ENCODE measurements at regions not wholly inside any gene's neighbourhood (a gene's known extent, or its start where the extent isn't known, plus 50 kb on each side); places are given as distances from the start of the nearest gene placed in this dataset.

GRCh38 chr1:60567256-60567655, 493.7 kb upstream of the C1orf87 start:
- DNase-seq (ENCODE audit: low spot score): no peak
- TF ChIP-seq EZH2 (IDR thresholded peaks at IDR 0.05; ENCODE audit: borderline replicate concordance, low read depth, low read length, poor library complexity, severe bottlenecking) (no peak), CTCF (conservative IDR thresholded peaks at IDR 0.05; ENCODE audit: low read depth, low read length) (no peak)
- BruUV-seq (replicated peaks): no TSS peak
- no peak overlapping the region for H3K4me3 ChIP-seq (ENCODE audit: low read depth, low read length, poor library complexity, severe bottlenecking)
- POLR2A ChIA-PET (ENCODE audit: low non-redundant PET): no interaction called here
- H3K9me3 ChIP-seq (ENCODE audit: low read depth, low read length, poor library complexity, severe bottlenecking): no peaks in the 10 kb centered on the region
- no peak overlapping the region for H3K27ac ChIP-seq (ENCODE audit: low read depth, low read length, poor library complexity, severe bottlenecking)
- H3K27me3 ChIP-seq (replicated peaks; ENCODE audit: insufficient read depth, low read depth, low read length, poor library complexity): peaks cover 65% of the 10 kb centered on the region
- no peaks in the 10 kb centered on the region for H3K36me3 ChIP-seq (ENCODE audit: insufficient read depth, low read length, poor library complexity, severe bottlenecking)
- H3K4me1 ChIP-seq (ENCODE audit: insufficient read depth, low read length, poor library complexity, severe bottlenecking): no peaks in the 10 kb centered on the region
- intact Hi-C loops (cut with micrococcal nuclease; ENCODE audit: unreplicated experiment): no loop called here
- CTCF ChIA-PET: no interaction called here

GRCh38 chr1:60564916-60565750, 491.6 kb upstream of the C1orf87 start:
- no peaks in the 10 kb centered on the region for H3K4me1 ChIP-seq (ENCODE audit: insufficient read depth, low read length, poor library complexity, severe bottlenecking)
- intact Hi-C loops (cut with micrococcal nuclease; ENCODE audit: unreplicated experiment): no loop called here
- TF ChIP-seq EZH2 (IDR thresholded peaks at IDR 0.05; ENCODE audit: borderline replicate concordance, low read depth, low read length, poor library complexity, severe bottlenecking) (no peak), CTCF (conservative IDR thresholded peaks at IDR 0.05; ENCODE audit: low read depth, low read length) (no peak)
- no peaks in the 10 kb centered on the region for H3K9me3 ChIP-seq (ENCODE audit: low read depth, low read length, poor library complexity, severe bottlenecking)
- DNase-seq (ENCODE audit: low spot score): no peak
- no peaks in the 10 kb centered on the region for H3K36me3 ChIP-seq (ENCODE audit: insufficient read depth, low read length, poor library complexity, severe bottlenecking)
- no TSS peak for BruUV-seq (replicated peaks)
- H3K27ac ChIP-seq (ENCODE audit: low read depth, low read length, poor library complexity, severe bottlenecking): no peak overlapping the region
- CTCF ChIA-PET: no interaction called here
- H3K4me3 ChIP-seq (ENCODE audit: low read depth, low read length, poor library complexity, severe bottlenecking): no peak overlapping the region
- peaks cover 68% of the 10 kb centered on the region for H3K27me3 ChIP-seq (replicated peaks; ENCODE audit: insufficient read depth, low read depth, low read length, poor library complexity)
- POLR2A ChIA-PET (ENCODE audit: low non-redundant PET): no interaction called here

- intact Hi-C loops (cut with micrococcal nuclease; ENCODE audit: unreplicated experiment): no loop called here
- no peak overlapping the region for H3K27ac ChIP-seq (ENCODE audit: low read depth, low read length, poor library complexity, severe bottlenecking)
- no peaks in the 10 kb centered on the region for H3K36me3 ChIP-seq (ENCODE audit: insufficient read depth, low read length, poor library complexity, severe bottlenecking)
- no TSS peak for BruUV-seq (replicated peaks)
- no peak overlapping the region for H3K4me3 ChIP-seq (ENCODE audit: low read depth, low read length, poor library complexity, severe bottlenecking)
- ChIA-PET CTCF (no interaction called here), POLR2A (ENCODE audit: low non-redundant PET) (no interaction called here)
- peaks cover 69% of the 10 kb centered on the region for H3K27me3 ChIP-seq (replicated peaks; ENCODE audit: insufficient read depth, low read depth, low read length, poor library complexity)
- no peak for TF ChIP-seq CTCF (conservative IDR thresholded peaks at IDR 0.05; ENCODE audit: low read depth, low read length)
- no peak for TF ChIP-seq EZH2 (IDR thresholded peaks at IDR 0.05; ENCODE audit: borderline replicate concordance, low read depth, low read length, poor library complexity, severe bottlenecking)
- DNase-seq (ENCODE audit: low spot score): no peak
- H3K4me1 ChIP-seq (ENCODE audit: insufficient read depth, low read length, poor library complexity, severe bottlenecking): no peaks in the 10 kb centered on the region
- no peaks in the 10 kb centered on the region for H3K9me3 ChIP-seq (ENCODE audit: low read depth, low read length, poor library complexity, severe bottlenecking)
Observed at GRCh38 chr1:60563777-60564535, 490.4 kb upstream of the C1orf87 start.

Measured in A673 (cell line).